ENCODE measurements at regions not wholly inside any gene's neighbourhood (a gene's known extent, or its start where the extent isn't known, plus 50 kb on each side); places are given as distances from the start of the nearest gene placed in this dataset.

DNA sequence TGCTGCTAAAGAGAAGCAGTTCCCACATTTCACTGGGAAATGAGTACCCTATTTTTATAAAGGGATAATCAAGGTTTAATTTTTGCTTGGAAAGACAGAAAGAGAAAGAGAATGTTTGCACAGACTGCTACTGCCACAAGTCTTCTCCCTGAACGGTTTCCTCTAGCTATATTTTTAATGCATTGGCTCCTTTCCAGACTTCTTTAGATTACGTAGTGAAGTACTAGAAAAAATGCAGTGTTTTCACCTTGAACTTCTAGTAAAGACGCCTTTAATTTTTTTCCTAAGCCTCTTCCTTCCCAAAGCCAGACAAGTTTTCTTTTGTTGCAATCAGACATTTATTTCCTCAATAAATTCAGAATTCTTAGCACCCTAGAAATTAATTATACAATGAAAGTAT lies 248.3 kb upstream of the CCDC54 start:
- no peak for DNase-seq

DNA sequence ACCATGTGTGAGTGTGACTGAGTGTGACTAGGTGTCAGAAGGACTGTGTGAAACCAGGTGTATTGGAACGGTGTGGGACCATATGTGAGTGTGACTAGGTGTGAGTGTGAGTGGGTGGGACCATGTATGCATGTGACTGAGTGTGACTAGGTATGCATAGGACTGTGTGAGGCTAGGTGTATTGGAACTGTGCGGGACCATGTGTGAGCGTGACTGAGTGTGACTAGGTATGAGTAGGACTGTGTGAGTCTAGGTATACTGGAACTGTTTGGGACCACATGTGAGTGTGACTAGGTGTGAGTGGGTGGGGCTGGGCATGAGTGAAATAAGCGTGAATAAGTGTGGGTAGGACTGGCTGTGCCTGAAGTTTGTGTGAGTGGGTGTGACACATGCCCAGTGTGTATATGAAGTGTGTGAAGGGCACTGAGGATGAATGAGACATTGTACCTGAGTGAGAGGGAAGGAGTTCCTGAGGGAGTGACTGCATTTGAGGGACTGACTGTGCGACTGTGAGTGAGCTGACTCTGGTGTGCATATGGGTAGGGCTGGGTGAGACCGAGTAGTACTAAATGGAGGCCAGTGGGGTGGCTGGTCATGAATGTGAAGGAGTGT lies 247.0 kb upstream of the CCDC54 start:
- DNase-seq = no peak

GRCh38 chr3:107132674-107133073 lies 244.6 kb upstream of the CCDC54 start:
- no peak for DNase-seq

DNA sequence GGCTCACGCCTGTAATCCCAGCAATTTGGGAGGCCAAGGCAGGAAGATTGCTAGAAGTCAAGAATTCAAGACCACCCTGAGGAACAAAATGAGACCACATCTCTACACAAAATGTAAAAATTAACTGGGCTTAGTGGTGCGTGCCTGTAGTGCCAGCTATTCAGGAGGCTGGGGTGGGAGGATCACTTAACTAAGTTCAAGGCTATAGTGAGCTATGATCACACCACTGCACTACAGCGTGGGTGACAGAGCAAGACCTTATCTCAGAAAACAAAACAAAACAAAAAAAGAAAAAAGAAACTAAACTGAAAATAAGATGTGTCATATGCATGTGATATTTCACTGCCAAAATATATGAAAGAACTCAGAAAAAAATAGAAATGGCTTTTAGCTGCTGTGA lies 243.3 kb upstream of the CCDC54 start:
- DNase-seq = no peak

DNA sequence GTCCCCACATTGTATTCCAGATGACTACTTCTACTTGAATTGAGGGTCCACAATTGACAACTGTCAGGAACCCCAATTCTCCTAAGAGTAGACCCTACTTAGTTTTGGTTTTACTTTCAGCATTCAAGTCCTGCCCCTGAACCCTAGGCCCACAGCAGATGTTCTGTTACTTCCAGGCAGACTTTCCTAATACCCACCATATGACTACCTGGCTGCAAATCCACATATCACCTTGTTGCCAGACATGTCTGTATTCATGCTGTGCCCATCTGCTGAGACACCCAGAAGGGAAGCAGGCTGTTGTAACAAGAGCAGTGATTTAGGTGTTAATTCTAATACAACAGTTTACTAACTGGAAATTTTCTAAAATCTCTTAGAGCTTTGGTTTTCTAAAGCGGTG lies 235.1 kb upstream of the CCDC54 start:
- no peak for DNase-seq

- no peak for DNase-seq
Observed at GRCh38 chr3:107142786-107143575, 234.3 kb upstream of the CCDC54 start.

GRCh38 chr3:107150675-107151074 lies 226.6 kb upstream of the CCDC54 start:
- DNase-seq = no peak

DNA sequence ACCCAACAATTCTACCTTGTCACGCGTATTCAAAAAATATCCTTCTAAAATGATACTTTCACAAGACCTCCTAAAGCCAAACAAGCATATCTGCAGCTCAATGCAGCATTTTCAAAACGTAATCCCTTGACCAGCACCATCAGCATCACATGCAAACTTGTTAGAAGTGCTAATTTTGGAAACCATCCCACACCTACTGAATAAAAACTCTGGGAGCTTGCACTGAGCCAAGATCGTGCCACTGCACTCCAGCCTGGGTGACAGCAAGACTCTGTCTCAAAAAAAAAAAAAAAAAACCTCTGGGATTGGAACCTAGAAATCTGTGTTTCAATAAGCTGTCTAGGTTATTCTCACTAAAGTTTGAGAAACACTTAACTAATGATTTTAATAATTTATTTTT lies 223.3 kb upstream of the CCDC54 start:
- no peak for DNase-seq

- no peak for DNase-seq
Observed at GRCh38 chr3:107172411-107172810, 204.8 kb upstream of the CCDC54 start.

GRCh38 chr3:107184375-107184774 lies 192.9 kb upstream of the CCDC54 start:
- DNase-seq = no peak

- no peak for DNase-seq
Observed at GRCh38 chr3:107188262-107188661, 189.0 kb upstream of the CCDC54 start.

- DNase-seq = no peak
Observed at GRCh38 chr3:107189158-107189791, 188.0 kb upstream of the CCDC54 start.

DNA sequence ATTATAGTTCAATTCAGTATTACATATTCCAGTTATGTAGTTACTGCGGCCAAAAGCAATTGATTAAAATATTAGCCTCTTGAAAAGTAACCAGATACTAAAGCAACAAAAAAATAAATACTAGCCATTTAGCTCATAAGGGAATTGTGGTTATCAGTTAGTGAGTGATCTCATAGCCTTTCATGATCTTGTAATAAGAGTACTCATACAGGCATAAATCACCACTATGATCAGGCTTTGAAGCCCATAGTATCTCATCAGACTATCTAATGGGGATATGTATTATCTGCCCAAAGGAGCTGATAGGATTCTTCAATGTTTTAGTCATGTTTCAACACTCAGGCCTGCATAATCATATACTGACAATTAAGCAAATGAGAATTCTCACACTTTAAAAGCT lies 184.1 kb upstream of the CCDC54 start:
- no peak for DNase-seq

GRCh38 chr3:107198581-107199181 lies 178.6 kb upstream of the CCDC54 start:
- DNase-seq = no peak

DNA sequence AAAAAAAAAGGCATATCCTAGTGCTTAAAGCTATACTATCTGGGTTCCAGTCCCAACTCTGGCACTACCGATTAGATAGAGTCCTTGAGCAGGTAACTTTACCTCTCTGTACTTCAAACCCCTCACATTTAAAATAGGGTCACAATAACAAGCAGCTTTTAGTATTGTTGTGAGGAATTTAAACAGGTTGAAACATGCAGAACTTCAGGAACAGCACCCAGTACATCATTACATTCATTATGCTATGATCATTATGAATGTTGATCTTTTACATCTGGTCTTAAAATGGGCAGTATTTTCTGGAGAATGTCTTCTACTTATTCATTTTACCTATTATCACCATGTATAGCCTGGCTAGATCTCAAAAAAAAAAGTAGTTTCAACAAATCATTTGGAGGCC lies 176.1 kb upstream of the CCDC54 start:
- no peak for DNase-seq

- peak in 1 of 2 donors; percentile 19 for DNase-seq
Observed at GRCh38 chr3:107202885-107203284, 174.4 kb upstream of the CCDC54 start.

DNA sequence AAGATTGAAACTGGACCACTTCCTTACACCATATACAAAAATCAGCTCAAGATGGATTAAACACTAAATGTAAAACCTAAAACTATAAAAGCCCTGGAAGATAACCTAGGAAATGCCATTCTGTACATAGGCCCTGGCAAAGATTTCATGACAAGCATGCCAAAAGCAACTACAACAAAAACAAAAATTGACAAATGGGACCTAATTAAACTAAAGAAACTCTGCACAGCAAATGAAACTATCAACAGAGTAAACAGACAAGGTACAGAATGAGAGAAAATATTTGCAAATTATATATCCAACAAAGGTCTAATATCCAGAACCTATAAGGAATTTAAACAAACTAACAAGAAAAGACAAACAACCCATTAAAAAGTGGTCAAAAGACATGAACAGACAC lies 173.1 kb upstream of the CCDC54 start:
- no peak for DNase-seq

DNA sequence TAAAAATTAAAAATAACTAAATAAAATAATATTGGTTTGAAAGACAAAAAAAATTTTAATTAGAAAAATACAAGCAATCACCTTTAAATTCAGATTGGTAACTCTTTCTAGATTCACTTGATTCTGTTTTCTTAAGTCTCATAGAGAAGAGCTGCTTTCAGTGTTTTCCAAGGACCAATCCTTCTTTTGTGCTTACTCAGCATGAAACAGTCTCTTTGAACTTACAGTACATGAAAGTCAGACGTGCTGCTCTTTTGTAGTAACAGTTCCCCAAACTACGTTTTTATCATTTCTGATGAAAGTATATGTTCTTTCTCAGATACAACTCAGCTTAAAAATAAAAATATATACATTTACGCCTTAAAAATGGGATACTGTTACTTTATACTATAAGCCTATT lies 171.9 kb upstream of the CCDC54 start:
- no peak for DNase-seq

GRCh38 chr3:107206141-107206540 lies 171.1 kb upstream of the CCDC54 start:
- DNase-seq = peak; percentile 2 to 28

- no peak for DNase-seq
Observed at GRCh38 chr3:107206945-107207344, 170.3 kb upstream of the CCDC54 start.

DNA sequence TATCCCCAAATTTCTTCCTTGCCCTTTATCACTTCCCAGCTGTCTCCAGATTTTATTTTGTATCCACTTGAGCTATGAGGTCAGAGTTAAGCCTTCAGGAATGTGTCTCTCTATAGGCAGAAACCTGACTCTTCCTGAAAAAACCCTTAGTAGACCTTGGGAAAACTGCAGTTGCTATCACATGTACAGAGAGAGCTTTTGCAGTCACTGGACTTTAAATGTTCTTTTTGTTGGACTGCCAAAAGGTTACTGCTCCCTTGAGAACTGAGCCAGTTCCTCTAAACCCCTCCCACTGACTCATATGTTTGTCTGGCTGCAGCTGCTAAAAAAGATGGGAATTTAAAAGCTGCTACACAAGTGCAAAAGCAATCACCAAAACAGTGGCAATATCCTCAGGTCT lies 169.1 kb upstream of the CCDC54 start:
- no peak for DNase-seq

DNA sequence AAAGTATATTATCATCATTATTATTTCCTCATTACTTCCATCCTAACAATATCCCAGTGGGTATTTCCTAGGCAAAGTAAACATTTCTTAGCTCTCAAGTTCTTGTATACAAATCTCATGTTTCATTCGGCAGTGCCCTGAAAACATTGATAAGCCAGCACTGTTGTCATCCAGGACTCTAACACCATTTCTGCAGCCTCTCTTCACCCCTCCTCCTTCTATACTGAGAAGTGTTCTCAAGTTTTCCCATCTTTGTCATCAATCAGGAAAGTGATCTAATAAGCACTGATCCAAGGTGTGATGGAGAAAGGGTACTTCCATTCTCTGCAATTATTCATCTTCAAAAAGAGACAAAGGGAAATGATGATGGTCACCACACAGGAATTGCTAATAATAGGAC lies 168.4 kb upstream of the CCDC54 start:
- no peak for DNase-seq

DNA sequence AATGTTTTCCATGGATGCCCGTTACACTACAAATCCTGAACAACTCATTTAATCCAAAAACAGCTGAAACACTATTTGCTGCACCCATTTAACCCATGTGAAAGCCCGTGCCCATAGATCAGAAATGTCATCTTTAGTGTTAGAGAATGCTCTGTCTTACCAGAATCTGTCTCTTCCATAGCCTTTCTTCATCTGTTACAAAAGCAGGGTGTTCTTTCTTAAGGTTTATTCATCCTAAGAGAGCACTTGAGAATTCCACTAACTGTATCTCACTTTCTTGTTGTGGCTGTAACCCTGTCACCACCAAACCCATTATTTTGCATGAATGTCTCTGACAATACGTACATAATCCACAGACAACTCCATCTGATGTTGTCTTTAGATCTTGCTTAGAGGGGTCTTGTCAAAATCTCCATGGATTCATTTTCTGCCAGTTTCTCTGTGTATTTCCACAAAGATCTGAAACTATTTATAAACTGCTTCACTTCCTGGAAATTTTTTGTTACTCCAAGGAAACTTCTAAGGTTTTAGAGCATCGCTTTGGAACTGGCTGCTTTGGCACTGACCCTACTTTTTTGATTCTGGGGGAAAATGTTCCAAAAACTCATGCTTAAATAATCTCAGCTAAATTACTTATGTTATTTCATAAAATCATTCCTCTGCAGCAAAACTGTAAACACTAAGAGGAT lies 167.8 kb upstream of the CCDC54 start:
- DNase-seq = no peak
